T-helper 17 cell (primary cell): ENCODE measurements at regions not wholly inside any gene's neighbourhood (a gene's known extent, or its start where the extent isn't known, plus 50 kb on each side); places are given as distances from the start of the nearest gene placed in this dataset.
A peak's percentile ranks its signal among the peaks of the same experiment; 100 is the strongest.
"Not testable (repeated sequence)": the region's sequence is repeated elsewhere in the genome, so short reads cannot be mapped to it uniquely, and the experiment has no call there.

Experiments used
- ATAC-seq: fragments of 150-1000 bp; cut with Tn5 transposase; 2 replicates; pipeline ENCODE4 v1.10.0; 2021; ENCODE audit warnings: mild to moderate bottlenecking, moderate library complexity
- DNase-seq, 3 donors: peaks; one replicate each; pipeline versions ENCODE4 v3.0.0 to v3.0.0-alpha.2; 2020 to 2021
- H3K9me3 ChIP-seq: one replicate; pipeline ENCODE4 v1.7.0; 2013; ENCODE audit warnings: low read length, mild to moderate bottlenecking; ENCODE audit not compliant: control insufficient read depth, poor library complexity, severe bottlenecking
- H3K27ac Mint-ChIP-seq: one replicate; pipeline ENCODE4 v1.8.0; 2022; ENCODE audit warnings: mild to moderate bottlenecking, moderate library complexity, mixed read lengths
- H3K27me3 Mint-ChIP-seq: one replicate; pipeline ENCODE4 v1.8.0; 2022; ENCODE audit warnings: mixed read lengths
- H3K36me3 Mint-ChIP-seq: one replicate; pipeline ENCODE4 v1.8.0; 2022; ENCODE audit warnings: low read depth, mixed read lengths
- H3K4me1 Mint-ChIP-seq: one replicate; pipeline ENCODE4 v1.8.0; 2022; ENCODE audit warnings: mild to moderate bottlenecking, mixed read lengths
- H3K4me3 Mint-ChIP-seq: one replicate; pipeline ENCODE4 v1.8.0; 2022; ENCODE audit warnings: mild to moderate bottlenecking, moderate library complexity, mixed read lengths

DNA sequence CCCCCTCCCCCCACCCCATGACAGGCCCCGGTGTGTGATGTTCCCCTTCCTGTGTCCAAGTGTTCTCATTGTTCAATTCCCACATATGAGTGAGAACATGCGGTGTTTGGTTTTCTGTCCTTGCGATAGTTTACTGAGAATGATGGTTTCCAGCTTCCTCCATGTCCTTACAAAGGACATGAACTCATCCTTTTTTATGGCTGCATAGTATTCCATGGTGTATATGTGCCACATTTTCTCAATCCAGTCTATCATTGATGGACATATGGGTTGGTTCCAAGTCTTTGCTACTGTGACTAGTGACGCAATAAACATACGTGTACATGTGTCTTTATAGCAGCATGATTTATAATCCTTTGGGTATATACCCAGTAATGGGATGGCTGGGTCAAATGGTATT lies 95.6 kb downstream of the PRR15 start:
- not testable (repeated sequence) for H3K4me3 Mint-ChIP-seq, ATAC-seq, H3K36me3 Mint-ChIP-seq, DNase-seq, H3K4me1 Mint-ChIP-seq, H3K27me3 Mint-ChIP-seq, H3K9me3 ChIP-seq, H3K27ac Mint-ChIP-seq

- not testable (repeated sequence) for ATAC-seq, DNase-seq, H3K36me3 Mint-ChIP-seq, H3K4me1 Mint-ChIP-seq, H3K4me3 Mint-ChIP-seq, H3K9me3 ChIP-seq, H3K27me3 Mint-ChIP-seq, H3K27ac Mint-ChIP-seq
Observed at GRCh38 chr7:29662899-29663298, 99.3 kb downstream of the PRR15 start.

- not testable (repeated sequence) for H3K4me3 Mint-ChIP-seq, H3K27me3 Mint-ChIP-seq
Observed at GRCh38 chr7:29664999-29665398, 101.4 kb downstream of the PRR15 start.

DNA sequence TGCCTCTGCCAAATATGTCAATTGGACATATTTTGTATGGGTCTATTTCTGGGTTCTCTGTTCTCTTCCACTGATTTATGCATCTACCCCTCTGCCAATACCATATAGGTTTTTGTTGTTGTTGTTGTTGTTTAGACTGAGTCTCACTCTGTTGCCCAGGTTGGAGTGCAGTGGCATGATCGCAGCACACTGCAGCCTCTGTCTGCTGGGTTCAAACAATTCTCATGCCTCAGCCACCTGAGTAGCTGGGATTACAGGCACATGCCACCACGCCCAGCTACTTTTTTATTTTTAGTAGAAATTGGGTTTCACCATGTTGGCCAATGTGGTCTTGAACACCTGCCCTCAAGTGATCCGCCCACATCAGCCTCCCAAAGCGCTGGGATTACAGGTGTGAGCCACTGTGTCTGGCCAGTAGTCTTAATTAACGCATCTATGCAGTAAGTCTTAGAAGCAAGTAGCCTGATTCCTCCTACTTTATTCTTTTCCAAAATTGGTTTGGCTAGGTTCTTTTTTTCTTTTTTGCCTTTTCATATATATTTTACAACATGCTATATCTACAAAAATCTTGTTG lies 103.5 kb downstream of the PRR15 start:
- H3K9me3 ChIP-seq, H3K4me3 Mint-ChIP-seq, ATAC-seq, DNase-seq, H3K4me1 Mint-ChIP-seq, H3K36me3 Mint-ChIP-seq, H3K27ac Mint-ChIP-seq: not testable (repeated sequence)
- peaks cover 12% of the 10 kb centered on the region for H3K27me3 Mint-ChIP-seq

More at GRCh38 chr7:29664999-29665398, 101.4 kb downstream of the PRR15 start:
- not testable (repeated sequence) for H3K4me1 Mint-ChIP-seq, H3K36me3 Mint-ChIP-seq, DNase-seq, ATAC-seq, H3K27ac Mint-ChIP-seq, H3K9me3 ChIP-seq

GRCh38 chr7:29671286-29671685 lies 107.7 kb downstream of the PRR15 start:
- H3K36me3 Mint-ChIP-seq, H3K4me1 Mint-ChIP-seq, H3K27ac Mint-ChIP-seq, ATAC-seq, H3K4me3 Mint-ChIP-seq, H3K27me3 Mint-ChIP-seq, DNase-seq, H3K9me3 ChIP-seq: not testable (repeated sequence)

DNA sequence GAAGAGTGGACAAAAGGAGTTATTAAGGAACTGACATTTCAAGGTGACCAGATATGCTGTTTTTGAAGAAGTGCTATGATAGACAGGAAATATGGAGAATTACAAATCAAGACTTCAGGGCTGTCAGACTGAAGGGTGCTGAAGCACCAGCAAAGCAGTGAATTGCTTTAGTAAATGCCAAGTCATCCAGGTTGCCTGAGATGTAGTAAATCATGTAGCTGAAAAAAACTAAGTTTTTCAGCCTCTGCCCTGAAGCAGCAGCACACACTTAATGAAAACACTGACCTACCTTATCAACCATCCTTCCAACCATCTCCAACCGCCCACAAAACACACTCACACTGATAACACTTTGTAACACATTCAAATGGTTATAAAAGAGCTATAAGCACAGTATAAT lies 110.0 kb downstream of the PRR15 start:
- H3K27me3 Mint-ChIP-seq, H3K4me3 Mint-ChIP-seq, DNase-seq, H3K36me3 Mint-ChIP-seq, H3K27ac Mint-ChIP-seq, H3K9me3 ChIP-seq, ATAC-seq, H3K4me1 Mint-ChIP-seq: not testable (repeated sequence)

DNA sequence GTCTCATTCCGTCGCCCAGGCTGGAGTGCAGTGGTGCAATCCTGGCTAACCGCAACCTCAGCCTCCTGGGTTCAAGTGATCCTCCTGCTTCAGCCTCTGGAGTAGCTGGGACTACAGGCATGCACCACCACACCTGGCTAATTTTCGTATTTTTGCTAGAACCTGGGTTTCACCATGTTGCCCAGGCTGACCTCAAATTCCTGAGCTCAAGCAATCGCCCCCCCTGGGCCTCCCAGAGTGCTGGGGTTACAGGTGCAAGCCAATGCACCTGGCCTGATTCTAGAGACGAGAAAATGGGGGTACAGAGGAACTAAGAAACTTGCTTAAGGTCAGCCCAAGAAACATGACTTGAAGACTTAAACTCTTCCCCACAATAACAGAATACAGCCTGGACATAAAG lies 111.0 kb downstream of the PRR15 start:
- H3K27me3 Mint-ChIP-seq = not testable (repeated sequence)

DNA sequence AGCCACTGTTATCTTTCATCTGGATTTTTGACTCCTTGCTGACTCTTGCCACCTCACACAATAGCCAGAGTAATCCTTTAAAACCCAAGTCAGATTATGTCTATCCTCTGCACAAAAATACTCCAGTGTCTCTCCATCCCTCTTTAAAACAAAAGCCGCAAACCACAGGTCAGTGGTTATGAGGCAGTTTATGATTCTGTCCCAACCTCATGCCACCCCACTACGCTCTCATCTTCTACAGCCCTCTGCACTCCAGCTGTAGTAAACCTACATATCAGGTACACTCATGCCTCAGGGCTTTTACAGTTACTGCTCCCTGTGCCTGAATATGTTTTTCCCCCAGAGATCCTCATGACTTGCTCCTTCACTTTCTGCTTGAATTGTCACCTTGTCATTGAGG lies 113.6 kb downstream of the PRR15 start:
- H3K9me3 ChIP-seq, ATAC-seq, H3K27ac Mint-ChIP-seq, H3K36me3 Mint-ChIP-seq, H3K4me3 Mint-ChIP-seq, H3K4me1 Mint-ChIP-seq, DNase-seq: not testable (repeated sequence)
- peaks cover 13% of the 10 kb centered on the region for H3K27me3 Mint-ChIP-seq

More for the DNA sequence above, 111.0 kb downstream of the PRR15 start:
- H3K27ac Mint-ChIP-seq, H3K36me3 Mint-ChIP-seq, H3K4me1 Mint-ChIP-seq, H3K9me3 ChIP-seq, ATAC-seq, DNase-seq, H3K4me3 Mint-ChIP-seq: not testable (repeated sequence)

GRCh38 chr7:29679963-29680362 lies 116.3 kb downstream of the PRR15 start:
- not testable (repeated sequence) for ATAC-seq, H3K27ac Mint-ChIP-seq, H3K36me3 Mint-ChIP-seq, H3K4me3 Mint-ChIP-seq, DNase-seq, H3K9me3 ChIP-seq, H3K4me1 Mint-ChIP-seq
- peaks cover 20% of the 10 kb centered on the region for H3K27me3 Mint-ChIP-seq

- not testable (repeated sequence) for H3K36me3 Mint-ChIP-seq, H3K4me3 Mint-ChIP-seq, H3K4me1 Mint-ChIP-seq, DNase-seq, H3K9me3 ChIP-seq, H3K27ac Mint-ChIP-seq, ATAC-seq
- H3K27me3 Mint-ChIP-seq = peaks cover 20% of the 10 kb centered on the region
Observed at GRCh38 chr7:29680601-29681000, 117.0 kb downstream of the PRR15 start.

GRCh38 chr7:29684151-29684786 lies 120.6 kb downstream of the PRR15 start:
- Mint-ChIP-seq H3K27ac (peak overlapping the region; percentile 79), H3K27me3 (peaks cover 41% of the 10 kb centered on the region), H3K4me3 (peak overlapping the region; percentile 98)
- not testable (repeated sequence) for H3K4me1 Mint-ChIP-seq, DNase-seq, H3K9me3 ChIP-seq, H3K36me3 Mint-ChIP-seq
- ATAC-seq = peak; percentile 41

- Mint-ChIP-seq H3K36me3 (peaks cover 7% of the 10 kb centered on the region), H3K27ac (peak overlapping the region; percentile 79), H3K4me3 (peak overlapping the region; percentile 98), H3K4me1 (peaks cover 2% of the 10 kb centered on the region), H3K27me3 (peaks cover 41% of the 10 kb centered on the region)
- H3K9me3 ChIP-seq = no peaks in the 10 kb centered on the region
- ATAC-seq = peak; percentile 83
- peak in 2 of 3 donors; percentile 9 to 10 for DNase-seq
Observed at GRCh38 chr7:29684787-29685650, 121.3 kb upstream of the WIPF3 start.

DNA sequence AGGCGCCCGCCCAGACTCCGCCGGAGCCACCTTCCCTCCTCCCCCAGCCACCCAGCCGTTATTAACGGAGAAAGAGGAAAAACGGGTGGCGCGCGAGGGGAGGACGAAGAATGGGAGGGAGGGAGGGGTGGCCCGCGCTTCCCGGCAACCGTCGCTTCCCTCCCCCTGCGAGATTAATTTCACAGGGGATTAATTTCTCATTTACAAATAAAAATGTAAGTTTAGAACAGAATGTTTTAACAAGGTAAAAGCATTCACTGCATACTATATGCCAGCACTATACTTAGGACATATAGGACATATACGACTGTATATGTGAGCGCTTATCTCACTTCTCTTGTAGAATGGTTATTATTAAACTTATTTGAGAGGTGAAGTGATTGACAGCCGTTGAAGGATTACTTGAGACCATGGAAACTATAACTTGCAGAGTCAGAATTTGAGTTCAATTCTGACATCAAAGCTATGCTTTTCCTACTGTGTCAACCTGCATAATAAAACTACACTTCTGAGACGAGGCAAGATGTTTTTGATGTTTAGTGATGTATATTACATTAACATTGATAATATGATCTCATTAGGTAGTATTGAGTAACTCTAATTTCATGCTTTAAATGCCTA lies 120.5 kb upstream of the WIPF3 start:
- H3K27ac Mint-ChIP-seq, H3K9me3 ChIP-seq, H3K4me1 Mint-ChIP-seq, DNase-seq, H3K36me3 Mint-ChIP-seq: not testable (repeated sequence)
- Mint-ChIP-seq H3K27me3 (peaks cover 39% of the 10 kb centered on the region), H3K4me3 (peak overlapping the region; percentile 77)
- ATAC-seq = peak; percentile 10
